CD4-positive, alpha-beta memory T cell (primary cell): ENCODE measurements at regions not wholly inside any gene's neighbourhood (a gene's known extent, or its start where the extent isn't known, plus 50 kb on each side); places are given as distances from the start of the nearest gene placed in this dataset.

ENCODE experiments used
- CTCF ChIA-PET: fragments of 350-600 bp; sonication (Branson Sonifier 250); formaldehyde crosslinking; loops from one replicate; lab custom pipeline; 2021; ENCODE audit warnings: inconsistent platforms; ENCODE audit not compliant: partially characterized antibody; lab: Charles Lee
- POLR2A ChIA-PET: fragments of 350-600 bp; sonication (Branson Sonifier 250); formaldehyde crosslinking; loops from one replicate; lab custom pipeline; 2021; ENCODE audit not compliant: partially characterized antibody; lab: Charles Lee
- DNase-seq, 5 donors: peaks; one replicate each; pipeline versions ENCODE4 v3.0.0 to v3.0.0-alpha.2; 2020 to 2022; ENCODE audit warnings: mixed read lengths in 1 of 5
- H3K27ac ChIP-seq: one replicate; pipeline ENCODE4 v1.7.0; 2013; ENCODE audit warnings: low read depth, low read length
- H3K27me3 ChIP-seq: 2 replicates; pipeline ENCODE4 v1.7.0; 2013; ENCODE audit warnings: mild to moderate bottlenecking, low read length, moderate library complexity; ENCODE audit not compliant: insufficient read depth
- H3K36me3 ChIP-seq: 2 replicates; pipeline ENCODE4 v1.7.0; 2013; ENCODE audit warnings: mild to moderate bottlenecking, low read length, moderate library complexity; ENCODE audit not compliant: insufficient read depth
- H3K4me1 ChIP-seq: 2 replicates; pipeline ENCODE4 v1.7.0; 2013; ENCODE audit warnings: mild to moderate bottlenecking, low read length, moderate library complexity; ENCODE audit not compliant: insufficient read depth
- H3K4me3 ChIP-seq, 2 donors: one replicate each; pipeline ENCODE4 v1.7.0; 2013; ENCODE audit warnings: low read length in 2 of 2, mild to moderate bottlenecking in 1 of 2
- H3K9me3 ChIP-seq, 2 donors: one replicate each; pipeline ENCODE4 v1.7.0; 2013; ENCODE audit warnings: low read length in 2 of 2, control low read depth in 1 of 2; ENCODE audit not compliant: control insufficient read depth in 1 of 2
- H3K27ac Mint-ChIP-seq, 7 donors: one replicate each; pipeline ENCODE4 v1.8.0; 2020 to 2021; ENCODE audit warnings: mixed read lengths in 7 of 7, mild to moderate bottlenecking in 6 of 7, inconsistent platforms in 3 of 7, moderate library complexity in 3 of 7
- H3K27me3 Mint-ChIP-seq, 2 donors: one replicate each; pipeline ENCODE4 v1.8.0; 2020 to 2021; ENCODE audit warnings: mixed read lengths in 2 of 2
- H3K36me3 Mint-ChIP-seq, 2 donors: one replicate each; pipeline ENCODE4 v1.8.0; 2020 to 2021; ENCODE audit warnings: mixed read lengths in 2 of 2, inconsistent platforms in 1 of 2, mild to moderate bottlenecking in 1 of 2
- H3K4me1 Mint-ChIP-seq, 4 donors: one replicate each; pipeline ENCODE4 v1.8.0; 2020 to 2021; ENCODE audit warnings: mixed read lengths in 4 of 4, mild to moderate bottlenecking in 1 of 4
- H3K4me3 Mint-ChIP-seq, 8 donors: one replicate each; pipeline ENCODE4 v1.8.0; 2020 to 2021; ENCODE audit warnings: mixed read lengths in 8 of 8, mild to moderate bottlenecking in 7 of 8, moderate library complexity in 6 of 8, inconsistent platforms in 3 of 8
- H3K9me3 Mint-ChIP-seq, 8 donors: one replicate each; pipeline ENCODE4 v1.8.0; 2020 to 2021; ENCODE audit warnings: mixed read lengths in 8 of 8, mild to moderate bottlenecking in 5 of 8, inconsistent platforms in 3 of 8, moderate library complexity in 1 of 8
- intact Hi-C: fragments of 100-400 bp; cut with micrococcal nuclease; formaldehyde crosslinking; loops from one replicate; pipeline ENCODE4 v1.15.1; 2023

GRCh38 chrX:42992199-42992943 is 214.4 kb upstream of the PPP1R2C start:
- CTCF ChIA-PET: no interaction called here
- Mint-ChIP-seq H3K27me3 (no peaks in the 10 kb centered on the region), H3K4me1 (peaks cover 0 to 7% (median under 1%) of the 10 kb centered on the region in 4 donors), H3K27ac (no peak overlapping the region), H3K9me3 (peaks cover 0 to 2% (median 0%) of the 10 kb centered on the region in 8 donors), H3K4me3 (no peak overlapping the region), H3K36me3 (no peaks in the 10 kb centered on the region)
- POLR2A ChIA-PET: no interaction called here
- Histone ChIP-seq H3K9me3 (no peaks in the 10 kb centered on the region), H3K4me3 (no peak overlapping the region), H3K4me1 (no peaks in the 10 kb centered on the region), H3K36me3 (no peaks in the 10 kb centered on the region), H3K27me3 (no peaks in the 10 kb centered on the region), H3K27ac (no peak overlapping the region)
- intact Hi-C loops: no loop called here
- no peak for DNase-seq

GRCh38 chrX:42996861-42997260 is 218.9 kb upstream of the PPP1R2C start:
- Histone ChIP-seq H3K4me3 (no peak overlapping the region), H3K9me3 (no peaks in the 10 kb centered on the region), H3K36me3 (no peaks in the 10 kb centered on the region), H3K27me3 (no peaks in the 10 kb centered on the region), H3K4me1 (no peaks in the 10 kb centered on the region), H3K27ac (no peak overlapping the region)
- Mint-ChIP-seq H3K4me3 (no peak overlapping the region), H3K27ac (no peak overlapping the region), H3K27me3 (no peaks in the 10 kb centered on the region), H3K9me3 (peaks cover 0 to 2% (median 0%) of the 10 kb centered on the region in 8 donors), H3K36me3 (no peaks in the 10 kb centered on the region), H3K4me1 (peaks cover 0 to 6% (median 0%) of the 10 kb centered on the region in 4 donors)
- intact Hi-C loops: no loop called here
- no peak for DNase-seq
- POLR2A ChIA-PET: no interaction called here
- CTCF ChIA-PET: no interaction called here

GRCh38 chrX:43000121-43000520 is 222.2 kb upstream of the PPP1R2C start:
- Mint-ChIP-seq H3K36me3 (no peaks in the 10 kb centered on the region), H3K4me1 (peaks cover 0 to 9% (median 4%) of the 10 kb centered on the region in 4 donors), H3K27me3 (no peaks in the 10 kb centered on the region), H3K9me3 (no peaks in the 10 kb centered on the region), H3K27ac (no peak overlapping the region), H3K4me3 (no peak overlapping the region)
- Histone ChIP-seq H3K27me3 (no peaks in the 10 kb centered on the region), H3K9me3 (no peaks in the 10 kb centered on the region), H3K4me3 (no peak overlapping the region), H3K27ac (no peak overlapping the region), H3K36me3 (no peaks in the 10 kb centered on the region), H3K4me1 (no peaks in the 10 kb centered on the region)
- POLR2A ChIA-PET: no interaction called here
- no peak for DNase-seq
- CTCF ChIA-PET: no interaction called here
- intact Hi-C loops: no loop called here

GRCh38 chrX:43002526-43003203 is 224.7 kb upstream of the PPP1R2C start:
- H3K27me3 Mint-ChIP-seq: no peaks in the 10 kb centered on the region
- no peak for DNase-seq
- CTCF ChIA-PET: no interaction called here

GRCh38 chrX:43003204-43003565 is 225.2 kb upstream of the PPP1R2C start:
- H3K36me3 Mint-ChIP-seq: no peaks in the 10 kb centered on the region

More at GRCh38 chrX:43002526-43003203, 224.7 kb upstream of the PPP1R2C start:
- no peaks in the 10 kb centered on the region for H3K36me3 Mint-ChIP-seq
- Histone ChIP-seq H3K9me3 (no peaks in the 10 kb centered on the region), H3K36me3 (no peaks in the 10 kb centered on the region), H3K27ac (no peak overlapping the region), H3K27me3 (no peaks in the 10 kb centered on the region), H3K4me1 (no peaks in the 10 kb centered on the region), H3K4me3 (no peak overlapping the region)
- H3K27ac Mint-ChIP-seq: peak overlapping the region in 1 of 7 donors; percentile 36
- intact Hi-C loops: no loop called here
- H3K4me3 Mint-ChIP-seq: no peak overlapping the region
- H3K4me1 Mint-ChIP-seq: peaks cover 0 to 12% (median 5%) of the 10 kb centered on the region in 4 donors
- POLR2A ChIA-PET: no interaction called here
- H3K9me3 Mint-ChIP-seq: peaks cover 0 to 1% (median 0%) of the 10 kb centered on the region in 8 donors

GRCh38 chrX:43003939-43004338 is 226.0 kb upstream of the PPP1R2C start:
- no peaks in the 10 kb centered on the region for H3K27me3 Mint-ChIP-seq
- no peak for DNase-seq
- Histone ChIP-seq H3K27ac (no peak overlapping the region), H3K27me3 (no peaks in the 10 kb centered on the region), H3K4me1 (no peaks in the 10 kb centered on the region), H3K4me3 (no peak overlapping the region), H3K36me3 (no peaks in the 10 kb centered on the region), H3K9me3 (no peaks in the 10 kb centered on the region)
- peaks cover 0 to 1% (median 0%) of the 10 kb centered on the region in 8 donors for H3K9me3 Mint-ChIP-seq
- peak overlapping the region in 2 of 7 donors; percentile 13 to 31 for H3K27ac Mint-ChIP-seq
- no peak overlapping the region for H3K4me3 Mint-ChIP-seq
- peaks cover 0 to 14% (median 5%) of the 10 kb centered on the region in 4 donors for H3K4me1 Mint-ChIP-seq
- ChIA-PET POLR2A (no interaction called here), CTCF (interaction anchor here (0.7 kb wide), 1 partner anchor 1191 kb away, joined by 3 read pairs; no protein-coding TSS in a partner anchor)
- intact Hi-C loops: no loop called here
- no peaks in the 10 kb centered on the region for H3K36me3 Mint-ChIP-seq

More at GRCh38 chrX:43003204-43003565, 225.2 kb upstream of the PPP1R2C start:
- peaks cover 0 to 12% (median 5%) of the 10 kb centered on the region in 4 donors for H3K4me1 Mint-ChIP-seq
- POLR2A ChIA-PET: no interaction called here
- Histone ChIP-seq H3K27ac (no peak overlapping the region), H3K27me3 (no peaks in the 10 kb centered on the region), H3K36me3 (no peaks in the 10 kb centered on the region), H3K9me3 (no peaks in the 10 kb centered on the region), H3K4me3 (no peak overlapping the region), H3K4me1 (no peaks in the 10 kb centered on the region)
- CTCF ChIA-PET: interaction anchor here (0.7 kb wide), 1 partner anchor 1190 kb away, joined by 3 read pairs; no protein-coding TSS in a partner anchor
- no peak overlapping the region for H3K4me3 Mint-ChIP-seq
- no peak overlapping the region for H3K27ac Mint-ChIP-seq
- intact Hi-C loops: no loop called here
- H3K27me3 Mint-ChIP-seq: no peaks in the 10 kb centered on the region
- peaks cover 0 to 1% (median 0%) of the 10 kb centered on the region in 8 donors for H3K9me3 Mint-ChIP-seq
- DNase-seq: no peak

GRCh38 chrX:43005561-43005960 is 227.6 kb upstream of the PPP1R2C start:
- peaks cover 0 to 3% (median 0%) of the 10 kb centered on the region in 8 donors for H3K9me3 Mint-ChIP-seq
- Histone ChIP-seq H3K4me1 (no peaks in the 10 kb centered on the region), H3K27ac (no peak overlapping the region), H3K4me3 (no peak overlapping the region), H3K9me3 (no peaks in the 10 kb centered on the region), H3K27me3 (no peaks in the 10 kb centered on the region), H3K36me3 (no peaks in the 10 kb centered on the region)
- no peak for DNase-seq
- no peak overlapping the region for H3K4me3 Mint-ChIP-seq
- no peaks in the 10 kb centered on the region for H3K27me3 Mint-ChIP-seq
- H3K27ac Mint-ChIP-seq: peak overlapping the region in 2 of 7 donors; percentile 1 to 54
- ChIA-PET CTCF (no interaction called here), POLR2A (no interaction called here)
- no peaks in the 10 kb centered on the region for H3K36me3 Mint-ChIP-seq
- intact Hi-C loops: no loop called here
- peaks cover 0 to 14% (median 5%) of the 10 kb centered on the region in 4 donors for H3K4me1 Mint-ChIP-seq
